ENCODE measurements at regions not wholly inside any gene's neighbourhood (a gene's known extent, or its start where the extent isn't known, plus 50 kb on each side); places are given as distances from the start of the nearest gene placed in this dataset.

GRCh38 chr3:44026220-44026865 is 215.3 kb upstream of the TOPAZ1 start:
- Histone ChIP-seq H2AK5ac (ENCODE audit: low read depth, low read length) (no peak overlapping the region), H3K27me3 (ENCODE audit: control insufficient read depth, insufficient read depth, low read length) (peaks cover 24% of the 10 kb centered on the region), H3K4me3 (ENCODE audit: insufficient read depth, low read depth, low read length) (no peak overlapping the region), H3K18ac (ENCODE audit: low read depth, low read length) (no peak overlapping the region), H3K9me1 (ENCODE audit: insufficient read depth, low read length) (no peaks in the 10 kb centered on the region), H2BK15ac (ENCODE audit: low read depth, low read length) (no peak overlapping the region), H3K4me1 (ENCODE audit: control insufficient read depth, insufficient read depth, low read length) (no peaks in the 10 kb centered on the region), H4K5ac (ENCODE audit: low read depth, low read length) (no peak overlapping the region), H3K4ac (ENCODE audit: low read depth, low read length) (no peak overlapping the region), H4K8ac (ENCODE audit: low read depth in 2 of 2, low read length in 2 of 2) (no peak overlapping the region), H3K27ac (ENCODE audit: insufficient read depth, low read length) (no peak overlapping the region), H3K9me3 (ENCODE audit: control insufficient read depth, insufficient read depth, low read length) (no peaks in the 10 kb centered on the region), H4K91ac (ENCODE audit: insufficient read depth, low read depth, low read length) (no peak overlapping the region), H3K79me1 (ENCODE audit: low read depth in 1 of 2, low read length in 2 of 2) (no peaks in the 10 kb centered on the region), H2BK120ac (ENCODE audit: low read depth, low read length) (no peak overlapping the region), H2AFZ (replicated peaks; ENCODE audit: low read length, poor library complexity) (no peak overlapping the region), H3K56ac (ENCODE audit: extremely low read depth, insufficient read depth, low read length) (no peak overlapping the region), H3K36me3 (ENCODE audit: control insufficient read depth, insufficient read depth, low read length) (no peaks in the 10 kb centered on the region), H3K23ac (ENCODE audit: low read depth, low read length) (no peak overlapping the region), H2BK20ac (ENCODE audit: low read depth, low read length) (no peak overlapping the region), H4K20me1 (ENCODE audit: insufficient read depth, low read length) (no peaks in the 10 kb centered on the region), H3K9ac (ENCODE audit: low read depth, low read length) (no peak overlapping the region), H2BK5ac (ENCODE audit: low read depth, low read length, poor library complexity, severe bottlenecking) (no peak overlapping the region), H2AK9ac (replicated peaks; ENCODE audit: low read depth, low read length, poor library complexity) (no peak overlapping the region), H3K14ac (replicated peaks; ENCODE audit: low read depth, low read length) (no peak overlapping the region), H3K4me2 (ENCODE audit: low read depth, low read length) (no peak overlapping the region)
- no peak for TF ChIP-seq RAD21 (IDR thresholded peaks at IDR 0.05; ENCODE audit: low read length)
- TF ChIP-seq RCOR1 (IDR thresholded peaks at IDR 0.05; ENCODE audit: insufficient replicate concordance, low read length) = no peak
- no peak for TF ChIP-seq RFX5 (IDR thresholded peaks at IDR 0.05; ENCODE audit: low read depth, low read length)
- no peak for TF ChIP-seq BHLHE40 (IDR thresholded peaks at IDR 0.05; ENCODE audit: low read depth, low read length)
- no peak for TF ChIP-seq CHD1 (IDR thresholded peaks at IDR 0.05; ENCODE audit: low read depth, low read length)
- TF ChIP-seq, protein P1, sequence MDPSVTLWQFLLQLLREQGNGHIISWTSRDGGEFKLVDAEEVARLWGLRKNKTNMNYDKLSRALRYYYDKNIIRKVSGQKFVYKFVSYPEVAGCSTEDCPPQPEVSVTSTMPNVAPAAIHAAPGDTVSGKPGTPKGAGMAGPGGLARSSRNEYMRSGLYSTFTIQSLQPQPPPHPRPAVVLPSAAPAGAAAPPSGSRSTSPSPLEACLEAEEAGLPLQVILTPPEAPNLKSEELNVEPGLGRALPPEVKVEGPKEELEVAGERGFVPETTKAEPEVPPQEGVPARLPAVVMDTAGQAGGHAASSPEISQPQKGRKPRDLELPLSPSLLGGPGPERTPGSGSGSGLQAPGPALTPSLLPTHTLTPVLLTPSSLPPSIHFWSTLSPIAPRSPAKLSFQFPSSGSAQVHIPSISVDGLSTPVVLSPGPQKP (IDR thresholded peaks at IDR 0.05; ENCODE audit: borderline replicate concordance, low read depth, low read length) = no peak
- TF ChIP-seq MAFK (IDR thresholded peaks at IDR 0.05; ENCODE audit: low read depth, low read length) = no peak
- TF ChIP-seq MAZ (IDR thresholded peaks at IDR 0.05; ENCODE audit: borderline replicate concordance, low read depth, low read length) = no peak
- no peak for TF ChIP-seq CEBPB (IDR thresholded peaks at IDR 0.05; ENCODE audit: low read depth, low read length)
- no peak for TF ChIP-seq POLR2A (IDR thresholded peaks at IDR 0.05; ENCODE audit: low read depth, low read length)
- no peak for TF ChIP-seq USF2 (IDR thresholded peaks at IDR 0.05; ENCODE audit: low read depth, low read length)
- no peak for TF ChIP-seq SMC3 (IDR thresholded peaks at IDR 0.05; ENCODE audit: low read depth, low read length)
- intact Hi-C loops (cut with micrococcal nuclease) (no loop called here), dilution Hi-C loops (cut with HindIII; ENCODE audit: low sequenced_read_pairs, unreplicated experiment) (no loop called here), in situ Hi-C loops (cut with MboI; ENCODE audit: low sequenced_read_pairs) (no loop called here)
- DNase-seq = no peak
- POLR2A ChIA-PET (ENCODE audit: unreplicated experiment) = interaction anchor here (0.6 kb wide), 1 partner anchor 153 kb away, joined by 5 read pairs; no protein-coding TSS in a partner anchor
- no peak for ATAC-seq (ENCODE audit: low read depth)
- BruUV-seq (replicated peaks) = no TSS peak
- no CpG with 5 or more reads among the region's 5 CpGs for WGBS, 2 experiments (ENCODE audit: extremely low coverage in 2 of 2, insufficient read length in 1 of 2)
- CTCF ChIA-PET = no interaction called here

Measured in IMR-90 (cell line).